Spleen (tissue), 7 donors: ENCODE measurements at regions not wholly inside any gene's neighbourhood (a gene's known extent, or its start where the extent isn't known, plus 50 kb on each side); places are given as distances from the start of the nearest gene placed in this dataset.

Experiments used
- POLR2AphosphoS5 ChIP-seq, 3 donors: sonication (generic); formaldehyde crosslinking; IDR thresholded peaks; one replicate each; pipeline ENCODE4 v1.5.1; 2017; ENCODE audit warnings: antibody characterized with exemption in 3 of 3
- TF ChIP-seq, protein P1 (sequence below), 11 experiments: fragments of 200-600 bp in 7 of 11; fragments of 450-650 bp in 4 of 11; sonication (generic) in 4 of 11; IDR thresholded peaks in 8 of 11; conservative IDR thresholded peaks in 3 of 11; 1 replicate in 7 of 11; 2 replicates in 4 of 11; pipeline versions ENCODE4 v1.4.0 to v1.8.0; 2016 to 2021; ENCODE audit warnings: antibody characterized with exemption in 11 of 11, inconsistent platforms in 4 of 11, mild to moderate bottlenecking in 1 of 11
- donor health status: DM: no; HTN: no; CAD: no; lungs with moderate emphysema.
- donor health status: DM: no; HTN: no; CAD: no.
- donor health status: DM: no; HTN: no; CAD: no.

DNA sequence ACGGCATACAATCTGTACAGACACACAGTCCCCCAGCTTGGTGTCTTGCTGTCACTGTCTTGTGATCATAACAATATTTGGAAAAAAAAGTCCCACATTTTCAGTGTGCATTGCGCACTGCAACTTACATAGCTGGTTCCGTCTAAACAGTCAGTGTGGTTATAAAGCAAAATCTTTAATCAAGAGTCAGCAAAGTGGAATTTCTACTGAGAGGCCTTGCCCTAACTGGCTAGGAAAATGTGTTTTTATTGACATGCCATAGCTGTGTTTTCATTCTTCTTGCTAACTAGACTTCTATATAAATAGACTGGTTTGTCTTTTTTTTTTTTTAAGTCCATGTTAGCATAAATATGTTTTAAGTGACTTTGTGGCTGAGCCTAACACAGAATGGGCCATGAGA, 174.8 kb downstream of the POLR2M start:
- TF ChIP-seq, protein P1, sequence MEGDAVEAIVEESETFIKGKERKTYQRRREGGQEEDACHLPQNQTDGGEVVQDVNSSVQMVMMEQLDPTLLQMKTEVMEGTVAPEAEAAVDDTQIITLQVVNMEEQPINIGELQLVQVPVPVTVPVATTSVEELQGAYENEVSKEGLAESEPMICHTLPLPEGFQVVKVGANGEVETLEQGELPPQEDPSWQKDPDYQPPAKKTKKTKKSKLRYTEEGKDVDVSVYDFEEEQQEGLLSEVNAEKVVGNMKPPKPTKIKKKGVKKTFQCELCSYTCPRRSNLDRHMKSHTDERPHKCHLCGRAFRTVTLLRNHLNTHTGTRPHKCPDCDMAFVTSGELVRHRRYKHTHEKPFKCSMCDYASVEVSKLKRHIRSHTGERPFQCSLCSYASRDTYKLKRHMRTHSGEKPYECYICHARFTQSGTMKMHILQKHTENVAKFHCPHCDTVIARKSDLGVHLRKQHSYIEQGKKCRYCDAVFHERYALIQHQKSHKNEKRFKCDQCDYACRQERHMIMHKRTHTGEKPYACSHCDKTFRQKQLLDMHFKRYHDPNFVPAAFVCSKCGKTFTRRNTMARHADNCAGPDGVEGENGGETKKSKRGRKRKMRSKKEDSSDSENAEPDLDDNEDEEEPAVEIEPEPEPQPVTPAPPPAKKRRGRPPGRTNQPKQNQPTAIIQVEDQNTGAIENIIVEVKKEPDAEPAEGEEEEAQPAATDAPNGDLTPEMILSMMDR (IDR thresholded peaks at IDR 0.05 in 8 of 11, conservative IDR thresholded peaks at IDR 0.05 in 3 of 11) = no peak
- TF ChIP-seq POLR2AphosphoS5 (IDR thresholded peaks at IDR 0.05) = no peak
